ENCODE measurements at regions not wholly inside any gene's neighbourhood (a gene's known extent, or its start where the extent isn't known, plus 50 kb on each side); places are given as distances from the start of the nearest gene placed in this dataset.

GRCh38 chr7:423312-424260 is 96.1 kb downstream of the PDGFA start:
- H3K4me3 Mint-ChIP-seq (ENCODE audit: unreplicated experiment): no peak overlapping the region
- no peaks in the 10 kb centered on the region; the same call in 1 of the 2 replicates for H3K9me3 ChIP-seq
- no peaks in the 10 kb centered on the region for H3K36me3 ChIP-seq (ENCODE audit: control insufficient read depth, insufficient read depth, low read length)
- CTCF ChIA-PET: no interaction called here
- H3K9me3 Mint-ChIP-seq (ENCODE audit: unreplicated experiment): peaks cover 12% of the 10 kb centered on the region
- no peak for TF ChIP-seq CTCF (IDR thresholded peaks at IDR 0.05; ENCODE audit: insufficient read depth in 1 of 2, low read depth in 1 of 2, low read length in 1 of 2, severe bottlenecking in 1 of 2, unreplicated experiment in 1 of 2)
- intact Hi-C loops (cut with micrococcal nuclease; ENCODE audit: unreplicated experiment): no loop called here
- BruUV-seq (replicated peaks): no TSS peak
- no peaks in the 10 kb centered on the region for H3K4me1 Mint-ChIP-seq (ENCODE audit: low read depth, unreplicated experiment)
- no peaks in the 10 kb centered on the region for H3K27me3 ChIP-seq (replicated peaks; ENCODE audit: control insufficient read depth, insufficient read depth, low read length)
- POLR2A ChIA-PET: no interaction called here
- no peak overlapping the region for H3K27ac Mint-ChIP-seq (ENCODE audit: unreplicated experiment)
- H3K36me3 Mint-ChIP-seq (ENCODE audit: insufficient read depth, unreplicated experiment): no peaks in the 10 kb centered on the region
- H3K27me3 Mint-ChIP-seq (ENCODE audit: insufficient read depth, unreplicated experiment): no peaks in the 10 kb centered on the region
- no peaks in the 10 kb centered on the region for H3K4me1 ChIP-seq
- no peak for DNase-seq
- H3K4me3 ChIP-seq (ENCODE audit: low read depth, low read length): no peak overlapping the region

GRCh38 chr7:424301-424935 is 95.2 kb downstream of the PDGFA start:
- no peak overlapping the region for H3K4me3 Mint-ChIP-seq (ENCODE audit: unreplicated experiment)
- H3K27me3 ChIP-seq (replicated peaks; ENCODE audit: control insufficient read depth, insufficient read depth, low read length): no peaks in the 10 kb centered on the region
- BruUV-seq (replicated peaks): no TSS peak
- no peaks in the 10 kb centered on the region for H3K27me3 Mint-ChIP-seq (ENCODE audit: insufficient read depth, unreplicated experiment)
- no peak overlapping the region for H3K27ac Mint-ChIP-seq (ENCODE audit: unreplicated experiment)
- H3K4me1 ChIP-seq: peaks cover 5% of the 10 kb centered on the region
- H3K36me3 Mint-ChIP-seq (ENCODE audit: insufficient read depth, unreplicated experiment): no peaks in the 10 kb centered on the region
- no peaks in the 10 kb centered on the region for H3K36me3 ChIP-seq (ENCODE audit: control insufficient read depth, insufficient read depth, low read length)
- CTCF ChIA-PET: no interaction called here
- H3K4me3 ChIP-seq (ENCODE audit: low read depth, low read length): no peak overlapping the region
- intact Hi-C loops (cut with micrococcal nuclease; ENCODE audit: unreplicated experiment): no loop called here
- no peak for TF ChIP-seq CTCF (IDR thresholded peaks at IDR 0.05; ENCODE audit: insufficient read depth in 1 of 2, low read depth in 1 of 2, low read length in 1 of 2, severe bottlenecking in 1 of 2, unreplicated experiment in 1 of 2)
- H3K9me3 Mint-ChIP-seq (ENCODE audit: unreplicated experiment): peaks cover 11% of the 10 kb centered on the region
- no peaks in the 10 kb centered on the region; the same call in 1 of the 2 replicates for H3K9me3 ChIP-seq
- no peaks in the 10 kb centered on the region for H3K4me1 Mint-ChIP-seq (ENCODE audit: low read depth, unreplicated experiment)
- no peak for DNase-seq
- POLR2A ChIA-PET: no interaction called here

- no peaks in the 10 kb centered on the region for H3K27me3 Mint-ChIP-seq (ENCODE audit: insufficient read depth, unreplicated experiment)
- no peaks in the 10 kb centered on the region for H3K36me3 Mint-ChIP-seq (ENCODE audit: insufficient read depth, unreplicated experiment)
- H3K4me1 Mint-ChIP-seq (ENCODE audit: low read depth, unreplicated experiment): no peaks in the 10 kb centered on the region
- H3K36me3 ChIP-seq (ENCODE audit: control insufficient read depth, insufficient read depth, low read length): no peaks in the 10 kb centered on the region
- no peak overlapping the region for H3K4me3 ChIP-seq (ENCODE audit: low read depth, low read length)
- no peak for DNase-seq
- TF ChIP-seq CTCF (IDR thresholded peaks at IDR 0.05; ENCODE audit: insufficient read depth in 1 of 2, low read depth in 1 of 2, low read length in 1 of 2, severe bottlenecking in 1 of 2, unreplicated experiment in 1 of 2): no peak
- H3K9me3 ChIP-seq: no peaks in the 10 kb centered on the region; the same call in 1 of the 2 replicates
- peaks cover 11% of the 10 kb centered on the region for H3K9me3 Mint-ChIP-seq (ENCODE audit: unreplicated experiment)
- ChIA-PET POLR2A (no interaction called here), CTCF (no interaction called here)
- no TSS peak for BruUV-seq (replicated peaks)
- H3K4me3 Mint-ChIP-seq (ENCODE audit: unreplicated experiment): no peak overlapping the region
- H3K27me3 ChIP-seq (replicated peaks; ENCODE audit: control insufficient read depth, insufficient read depth, low read length): no peaks in the 10 kb centered on the region
- no peak overlapping the region for H3K27ac Mint-ChIP-seq (ENCODE audit: unreplicated experiment)
- intact Hi-C loops (cut with micrococcal nuclease; ENCODE audit: unreplicated experiment): no loop called here
- peaks cover 10% of the 10 kb centered on the region for H3K4me1 ChIP-seq
Observed at GRCh38 chr7:424961-425793, 94.5 kb downstream of the PDGFA start.
